Esophagus muscularis mucosa (tissue), 4 donors: ENCODE measurements at regions not wholly inside any gene's neighbourhood (a gene's known extent, or its start where the extent isn't known, plus 50 kb on each side); places are given as distances from the start of the nearest gene placed in this dataset.

ENCODE experiments used
- DNase-seq: peaks from one replicate; pipeline ENCODE4 v3.0.0-alpha.2; 2017; ENCODE audit errors: extremely low spot score
- H3K27ac ChIP-seq, 4 donors: fragments of 200-600 bp; sonication (generic); replicated peaks in 1 of 4; 1 replicate in 3 of 4; 2 replicates in 1 of 4; pipeline ENCODE4 v1.5.1; 2016 to 2019; ENCODE audit warnings: mild to moderate bottlenecking in 1 of 4
- H3K27me3 ChIP-seq, 4 donors: fragments of 200-600 bp; sonication (generic); one replicate each; pipeline versions ENCODE4 v1.5.1 to v1.6.0; 2016 to 2019
- H3K36me3 ChIP-seq, 4 donors: fragments of 200-600 bp; sonication (generic); one replicate each; pipeline ENCODE4 v1.5.1; 2016 to 2019
- H3K4me1 ChIP-seq, 4 donors: fragments of 200-600 bp; sonication (generic); one replicate each; pipeline ENCODE4 v1.5.1; 2016 to 2019
- H3K4me3 ChIP-seq, 4 donors: fragments of 200-600 bp; sonication (generic); 1 replicate in 2 of 4; 2 replicates in 2 of 4; pipeline ENCODE4 v1.5.1; 2016 to 2019; ENCODE audit warnings: mild to moderate bottlenecking in 4 of 4, moderate library complexity in 1 of 4
- H3K9me3 ChIP-seq, 4 donors: fragments of 200-600 bp; sonication (generic); 1 replicate in 3 of 4; 2 replicates in 1 of 4; pipeline ENCODE4 v1.5.1; 2016 to 2019
- EP300 ChIP-seq: sonication (generic); formaldehyde crosslinking; IDR thresholded peaks from one replicate; pipeline ENCODE4 v1.6.1; 2017; ENCODE audit warnings: antibody characterized with exemption
- POLR2A ChIP-seq: fragments of 450-650 bp; IDR thresholded peaks from one replicate; pipeline ENCODE4 v1.6.1; 2017; ENCODE audit warnings: antibody characterized with exemption, moderate library complexity, mild to moderate bottlenecking, low read depth
- POLR2AphosphoS5 ChIP-seq, 2 donors: sonication (generic); formaldehyde crosslinking; IDR thresholded peaks; one replicate each; pipeline ENCODE4 v1.6.1; 2017; ENCODE audit warnings: antibody characterized with exemption in 2 of 2
- WGBS: methylation state at CpG from one replicate; pipeline ENCODE4 v1.1.5; 2018; 5-methylcytosine and 5-hydroxymethylcytosine counted together
- intact Hi-C: fragments of 100-400 bp; cut with DNase I; formaldehyde crosslinking; loops from one replicate; pipeline ENCODE4 v1.15.1; 2023
- TF ChIP-seq, protein P1 (sequence below), 3 experiments: fragments of 200-600 bp in 2 of 3; fragments of 450-650 bp in 1 of 3; sonication (generic) in 2 of 3; IDR thresholded peaks; one replicate each; pipeline ENCODE4 v1.5.1; 2017 to 2019; ENCODE audit warnings: antibody characterized with exemption in 3 of 3, mild to moderate bottlenecking in 2 of 3, moderate library complexity in 1 of 3

GRCh38 chr14:28284546-28285300 is 481.9 kb upstream of the FOXG1 start:
- intact Hi-C loops: no loop called here
- H3K4me3 ChIP-seq: no peak overlapping the region
- 62% methylated on average over 6 of the region's 6 CpGs for WGBS
- H3K27me3 ChIP-seq: no peaks in the 10 kb centered on the region
- no peaks in the 10 kb centered on the region for H3K9me3 ChIP-seq
- no peak overlapping the region for H3K27ac ChIP-seq
- H3K36me3 ChIP-seq: no peaks in the 10 kb centered on the region
- H3K4me1 ChIP-seq: no peaks in the 10 kb centered on the region
- DNase-seq: no peak
- TF ChIP-seq, protein P1, sequence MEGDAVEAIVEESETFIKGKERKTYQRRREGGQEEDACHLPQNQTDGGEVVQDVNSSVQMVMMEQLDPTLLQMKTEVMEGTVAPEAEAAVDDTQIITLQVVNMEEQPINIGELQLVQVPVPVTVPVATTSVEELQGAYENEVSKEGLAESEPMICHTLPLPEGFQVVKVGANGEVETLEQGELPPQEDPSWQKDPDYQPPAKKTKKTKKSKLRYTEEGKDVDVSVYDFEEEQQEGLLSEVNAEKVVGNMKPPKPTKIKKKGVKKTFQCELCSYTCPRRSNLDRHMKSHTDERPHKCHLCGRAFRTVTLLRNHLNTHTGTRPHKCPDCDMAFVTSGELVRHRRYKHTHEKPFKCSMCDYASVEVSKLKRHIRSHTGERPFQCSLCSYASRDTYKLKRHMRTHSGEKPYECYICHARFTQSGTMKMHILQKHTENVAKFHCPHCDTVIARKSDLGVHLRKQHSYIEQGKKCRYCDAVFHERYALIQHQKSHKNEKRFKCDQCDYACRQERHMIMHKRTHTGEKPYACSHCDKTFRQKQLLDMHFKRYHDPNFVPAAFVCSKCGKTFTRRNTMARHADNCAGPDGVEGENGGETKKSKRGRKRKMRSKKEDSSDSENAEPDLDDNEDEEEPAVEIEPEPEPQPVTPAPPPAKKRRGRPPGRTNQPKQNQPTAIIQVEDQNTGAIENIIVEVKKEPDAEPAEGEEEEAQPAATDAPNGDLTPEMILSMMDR (IDR thresholded peaks at IDR 0.05): no peak
- TF ChIP-seq EP300 (no peak), POLR2AphosphoS5 (IDR thresholded peaks at IDR 0.05) (no peak), POLR2A (no peak)

DNA sequence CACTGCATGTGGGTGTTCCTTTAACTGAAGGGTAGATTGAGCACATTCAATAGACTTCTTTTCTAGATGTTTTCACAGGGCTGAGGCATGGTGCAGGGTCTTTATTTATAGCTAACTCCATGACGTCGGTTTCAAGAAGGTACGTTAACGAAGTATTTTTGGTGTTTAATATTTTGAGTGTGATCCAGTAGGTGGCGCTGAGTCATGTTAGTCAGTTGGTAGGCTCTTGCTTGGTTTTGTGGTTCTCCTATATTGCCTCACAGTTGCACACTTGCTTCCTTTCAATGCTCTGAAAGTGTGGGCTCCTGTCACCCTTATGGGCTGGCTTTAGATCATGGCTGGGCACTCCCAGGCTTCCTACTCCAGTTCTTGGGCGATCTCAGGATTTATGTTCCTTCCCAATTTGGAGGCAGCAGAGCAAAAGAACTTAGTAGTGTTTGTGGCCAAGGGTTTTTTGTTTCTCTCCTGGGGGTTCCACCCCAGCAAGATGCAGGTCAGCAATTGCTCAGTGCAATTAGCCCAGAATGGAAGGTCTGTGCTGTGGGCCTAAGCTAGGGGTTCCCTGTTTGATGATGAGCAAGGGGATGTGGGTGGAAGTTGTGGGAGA is 471.6 kb upstream of the FOXG1 start:
- H3K9me3 ChIP-seq: peaks cover 0 to 19% (median 0%) of the 10 kb centered on the region in 4 donors
- no peak for DNase-seq
- intact Hi-C loops: no loop called here
- WGBS: 53% methylated on average over 6 of the region's 6 CpGs
- H3K4me1 ChIP-seq: no peaks in the 10 kb centered on the region
- no peak overlapping the region for H3K27ac ChIP-seq
- no peak overlapping the region for H3K4me3 ChIP-seq
- no peaks in the 10 kb centered on the region for H3K27me3 ChIP-seq
- no peaks in the 10 kb centered on the region for H3K36me3 ChIP-seq
- TF ChIP-seq POLR2AphosphoS5 (IDR thresholded peaks at IDR 0.05) (no peak), EP300 (no peak), POLR2A (no peak)
- TF ChIP-seq, protein P1 (IDR thresholded peaks at IDR 0.05): no peak

DNA sequence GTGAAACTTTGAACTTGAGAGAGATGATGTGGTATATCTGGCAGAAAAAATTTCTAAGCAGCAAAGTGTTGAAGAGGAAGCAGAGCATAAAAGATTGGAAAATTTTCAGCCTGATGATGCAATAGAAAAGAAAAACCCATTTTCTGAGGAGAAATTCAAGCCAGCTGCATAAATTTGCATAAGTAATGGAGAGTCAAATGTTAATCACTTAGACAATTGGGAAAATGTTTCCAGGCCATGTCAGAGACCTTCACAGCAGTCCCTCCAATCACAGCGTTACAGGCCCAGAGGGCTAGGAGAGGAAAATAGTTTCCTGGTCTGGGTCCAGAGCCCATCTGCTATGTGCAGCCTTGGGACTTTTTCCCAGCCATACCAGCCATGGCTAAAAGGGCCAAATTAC is 469.0 kb upstream of the FOXG1 start:
- H3K36me3 ChIP-seq: no peaks in the 10 kb centered on the region
- intact Hi-C loops: no loop called here
- H3K27me3 ChIP-seq: no peaks in the 10 kb centered on the region
- no peak overlapping the region for H3K4me3 ChIP-seq
- H3K27ac ChIP-seq: no peak overlapping the region
- peaks cover 0 to 19% (median 0%) of the 10 kb centered on the region in 4 donors for H3K9me3 ChIP-seq
- WGBS: 86% methylated on average over 1 of the region's 1 CpG
- TF ChIP-seq POLR2AphosphoS5 (IDR thresholded peaks at IDR 0.05) (no peak), EP300 (no peak), POLR2A (no peak)
- TF ChIP-seq, protein P1 (IDR thresholded peaks at IDR 0.05): no peak
- no peaks in the 10 kb centered on the region for H3K4me1 ChIP-seq
- DNase-seq: no peak

- 77% methylated on average over 3 of the region's 3 CpGs for WGBS
Measured at GRCh38 chr14:28298156-28298555, 468.4 kb upstream of the FOXG1 start.

More at GRCh38 chr14:28298156-28298555, 468.4 kb upstream of the FOXG1 start:
- Histone ChIP-seq H3K4me1 (no peaks in the 10 kb centered on the region), H3K36me3 (no peaks in the 10 kb centered on the region), H3K9me3 (peaks cover 0 to 19% (median 0%) of the 10 kb centered on the region in 4 donors), H3K27ac (no peak overlapping the region), H3K4me3 (no peak overlapping the region), H3K27me3 (no peaks in the 10 kb centered on the region)
- TF ChIP-seq, protein P1 (IDR thresholded peaks at IDR 0.05): no peak
- TF ChIP-seq POLR2AphosphoS5 (IDR thresholded peaks at IDR 0.05): no peak
- no peak for TF ChIP-seq EP300
- TF ChIP-seq POLR2A: no peak
- no peak for DNase-seq
- intact Hi-C loops: no loop called here
